Panc1 (cell line): ENCODE measurements at regions not wholly inside any gene's neighbourhood (a gene's known extent, or its start where the extent isn't known, plus 50 kb on each side); places are given as distances from the start of the nearest gene placed in this dataset.

Experiments used
- ATAC-seq: fragments of 200-7000 bp; cut with Tn5 transposase; 2 replicates; pipeline ENCODE4 v1.9.1; 2020; ENCODE audit warnings: mild to moderate bottlenecking, moderate library complexity
- BruUV-seq: library from RNA; stranded (reverse); fragments of 400-500 nt; replicated peaks from 2 replicates; lab custom pipeline; 2021; lab: Mats Ljungman, UMichigan
- CTCF ChIA-PET: fragments of 300-600 bp; sonication (Branson Sonifier 250); formaldehyde crosslinking; loops from one replicate; lab custom pipeline; 2022; ENCODE audit warnings: antibody characterized with exemption; lab: Charles Lee
- POLR2A ChIA-PET: fragments of 300-600 bp; sonication (Branson Sonifier 250); formaldehyde crosslinking; loops from one replicate; lab custom pipeline; 2022; ENCODE audit warnings: antibody characterized with exemption; lab: Charles Lee
- DNase-seq: peaks from one replicate; pipeline ENCODE4 v3.0.0-alpha.2; 2010; ENCODE audit warnings: low read depth, low spot score
- H3K27ac ChIP-seq: 2 replicates; pipeline ENCODE4 v1.5.1; 2011; ENCODE audit warnings: mild to moderate bottlenecking, low read length, inconsistent platforms
- H3K27me3 ChIP-seq: fragments of 200-500 bp; sonication (Bioruptor generic); 2 replicates; pipeline ENCODE4 v1.6.0; 2014; ENCODE audit warnings: low read length, inconsistent platforms; ENCODE audit not compliant: control insufficient read depth, insufficient read depth
- H3K36me3 ChIP-seq: fragments of 200-500 bp; sonication (Bioruptor generic); 2 replicates; pipeline ENCODE4 v1.5.1; 2014; ENCODE audit warnings: inconsistent platforms, mild to moderate bottlenecking, low read length, moderate library complexity; ENCODE audit not compliant: control insufficient read depth, insufficient read depth
- H3K4me1 ChIP-seq: 2 replicates; pipeline ENCODE4 v1.5.1; 2011; ENCODE audit warnings: inconsistent platforms, mild to moderate bottlenecking, low read length, moderate library complexity; ENCODE audit not compliant: control insufficient read depth, insufficient read depth
- H3K4me3 ChIP-seq, 2 experiments: 2 replicates each; pipeline ENCODE4 v1.5.1; 2011 to 2012; ENCODE audit warnings: low read depth in 2 of 2, low read length in 2 of 2, mild to moderate bottlenecking in 2 of 2, inconsistent platforms in 1 of 2, moderate library complexity in 1 of 2
- H3K9me3 ChIP-seq: fragments of 200-500 bp; sonication (Bioruptor generic); 2 replicates; pipeline ENCODE4 v1.5.1; 2014; ENCODE audit warnings: low read depth, mild to moderate bottlenecking, inconsistent platforms, low read length, moderate library complexity; ENCODE audit not compliant: control insufficient read depth, insufficient read depth
- POLR2AphosphoS5 ChIP-seq: IDR thresholded peaks from 2 replicates; pipeline ENCODE4 v1.6.1; 2012; ENCODE audit warnings: mild to moderate bottlenecking, low read depth, low read length, moderate library complexity
- SIN3A ChIP-seq: IDR thresholded peaks from 2 replicates; pipeline ENCODE4 v1.6.1; 2012; ENCODE audit warnings: low read depth, mild to moderate bottlenecking, low read length, moderate library complexity, borderline replicate concordance; ENCODE audit not compliant: insufficient read depth
- TCF7L2 ChIP-seq: IDR thresholded peaks from 2 replicates; pipeline ENCODE4 v1.6.1; 2011; ENCODE audit warnings: mild to moderate bottlenecking, low read depth, low read length, inconsistent platforms
- in situ Hi-C: cut with HindIII; loops from 2 replicates; pipeline ENCODE4 v1.10.0; 2016; ENCODE audit warnings: low sequenced_read_pairs, low pct_unique_long_range_greater_than_20kb
- intact Hi-C: fragments of 100-400 bp; cut with micrococcal nuclease; formaldehyde crosslinking; loops from one replicate; pipeline ENCODE4 v1.10.0; 2022; ENCODE audit not compliant: unreplicated experiment
- TF ChIP-seq, protein P1 (sequence below), 2 experiments: IDR thresholded peaks; 2 replicates each; pipeline ENCODE4 v1.6.1; 2011 to 2012; ENCODE audit warnings: low read depth in 2 of 2, control low read depth in 1 of 2, low read length in 1 of 2, mild to moderate bottlenecking in 1 of 2, moderate library complexity in 1 of 2; ENCODE audit not compliant: insufficient read depth in 1 of 2
- TF ChIP-seq, protein P2 (sequence below): fragments of 450-650 bp; IDR thresholded peaks from 2 replicates; pipeline ENCODE4 v1.5.1; 2017; ENCODE audit warnings: mild to moderate bottlenecking

DNA sequence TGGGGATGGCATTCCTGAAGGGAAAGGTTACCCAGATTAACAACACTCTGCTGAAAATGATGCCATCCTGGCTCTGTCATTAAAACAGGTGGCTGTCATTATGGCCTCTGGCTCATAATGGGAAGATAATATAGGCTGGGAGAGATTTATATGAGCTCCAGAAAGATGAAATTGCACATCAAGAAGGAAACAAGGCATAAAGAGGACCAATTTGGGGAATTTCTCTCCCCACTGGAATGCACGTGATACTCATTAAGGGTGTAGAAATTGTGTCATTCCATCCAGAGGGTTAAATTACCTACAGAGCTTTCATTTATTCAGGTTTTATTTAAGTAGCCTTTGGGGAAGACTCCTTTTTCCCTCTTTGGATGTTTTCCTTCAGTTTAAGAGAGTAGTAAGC, 71.6 kb upstream of the CELF2 start:
- Histone ChIP-seq H3K4me1 (no peaks in the 10 kb centered on the region), H3K36me3 (no peaks in the 10 kb centered on the region), H3K27me3 (no peaks in the 10 kb centered on the region), H3K4me3 (no peak overlapping the region), H3K9me3 (no peaks in the 10 kb centered on the region), H3K27ac (no peak overlapping the region)
- CTCF ChIA-PET, result no interaction called here
- DNase-seq (no peak), ATAC-seq (no peak)
- POLR2A ChIA-PET, result no interaction called here
- in situ Hi-C loops (no loop called here), intact Hi-C loops (no loop called here)
- BruUV-seq, result no TSS peak
- TF ChIP-seq, protein P1, sequence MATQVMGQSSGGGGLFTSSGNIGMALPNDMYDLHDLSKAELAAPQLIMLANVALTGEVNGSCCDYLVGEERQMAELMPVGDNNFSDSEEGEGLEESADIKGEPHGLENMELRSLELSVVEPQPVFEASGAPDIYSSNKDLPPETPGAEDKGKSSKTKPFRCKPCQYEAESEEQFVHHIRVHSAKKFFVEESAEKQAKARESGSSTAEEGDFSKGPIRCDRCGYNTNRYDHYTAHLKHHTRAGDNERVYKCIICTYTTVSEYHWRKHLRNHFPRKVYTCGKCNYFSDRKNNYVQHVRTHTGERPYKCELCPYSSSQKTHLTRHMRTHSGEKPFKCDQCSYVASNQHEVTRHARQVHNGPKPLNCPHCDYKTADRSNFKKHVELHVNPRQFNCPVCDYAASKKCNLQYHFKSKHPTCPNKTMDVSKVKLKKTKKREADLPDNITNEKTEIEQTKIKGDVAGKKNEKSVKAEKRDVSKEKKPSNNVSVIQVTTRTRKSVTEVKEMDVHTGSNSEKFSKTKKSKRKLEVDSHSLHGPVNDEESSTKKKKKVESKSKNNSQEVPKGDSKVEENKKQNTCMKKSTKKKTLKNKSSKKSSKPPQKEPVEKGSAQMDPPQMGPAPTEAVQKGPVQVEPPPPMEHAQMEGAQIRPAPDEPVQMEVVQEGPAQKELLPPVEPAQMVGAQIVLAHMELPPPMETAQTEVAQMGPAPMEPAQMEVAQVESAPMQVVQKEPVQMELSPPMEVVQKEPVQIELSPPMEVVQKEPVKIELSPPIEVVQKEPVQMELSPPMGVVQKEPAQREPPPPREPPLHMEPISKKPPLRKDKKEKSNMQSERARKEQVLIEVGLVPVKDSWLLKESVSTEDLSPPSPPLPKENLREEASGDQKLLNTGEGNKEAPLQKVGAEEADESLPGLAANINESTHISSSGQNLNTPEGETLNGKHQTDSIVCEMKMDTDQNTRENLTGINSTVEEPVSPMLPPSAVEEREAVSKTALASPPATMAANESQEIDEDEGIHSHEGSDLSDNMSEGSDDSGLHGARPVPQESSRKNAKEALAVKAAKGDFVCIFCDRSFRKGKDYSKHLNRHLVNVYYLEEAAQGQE (IDR thresholded peaks at IDR 0.05; ENCODE audit: insufficient read depth in 1 of 2, low read depth in 2 of 2, low read length in 1 of 2), result no peak
- TF ChIP-seq, protein P2, sequence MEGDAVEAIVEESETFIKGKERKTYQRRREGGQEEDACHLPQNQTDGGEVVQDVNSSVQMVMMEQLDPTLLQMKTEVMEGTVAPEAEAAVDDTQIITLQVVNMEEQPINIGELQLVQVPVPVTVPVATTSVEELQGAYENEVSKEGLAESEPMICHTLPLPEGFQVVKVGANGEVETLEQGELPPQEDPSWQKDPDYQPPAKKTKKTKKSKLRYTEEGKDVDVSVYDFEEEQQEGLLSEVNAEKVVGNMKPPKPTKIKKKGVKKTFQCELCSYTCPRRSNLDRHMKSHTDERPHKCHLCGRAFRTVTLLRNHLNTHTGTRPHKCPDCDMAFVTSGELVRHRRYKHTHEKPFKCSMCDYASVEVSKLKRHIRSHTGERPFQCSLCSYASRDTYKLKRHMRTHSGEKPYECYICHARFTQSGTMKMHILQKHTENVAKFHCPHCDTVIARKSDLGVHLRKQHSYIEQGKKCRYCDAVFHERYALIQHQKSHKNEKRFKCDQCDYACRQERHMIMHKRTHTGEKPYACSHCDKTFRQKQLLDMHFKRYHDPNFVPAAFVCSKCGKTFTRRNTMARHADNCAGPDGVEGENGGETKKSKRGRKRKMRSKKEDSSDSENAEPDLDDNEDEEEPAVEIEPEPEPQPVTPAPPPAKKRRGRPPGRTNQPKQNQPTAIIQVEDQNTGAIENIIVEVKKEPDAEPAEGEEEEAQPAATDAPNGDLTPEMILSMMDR, result no peak
- TF ChIP-seq POLR2AphosphoS5, result no peak
- TF ChIP-seq SIN3A, result no peak
- no peak for TF ChIP-seq TCF7L2

DNA sequence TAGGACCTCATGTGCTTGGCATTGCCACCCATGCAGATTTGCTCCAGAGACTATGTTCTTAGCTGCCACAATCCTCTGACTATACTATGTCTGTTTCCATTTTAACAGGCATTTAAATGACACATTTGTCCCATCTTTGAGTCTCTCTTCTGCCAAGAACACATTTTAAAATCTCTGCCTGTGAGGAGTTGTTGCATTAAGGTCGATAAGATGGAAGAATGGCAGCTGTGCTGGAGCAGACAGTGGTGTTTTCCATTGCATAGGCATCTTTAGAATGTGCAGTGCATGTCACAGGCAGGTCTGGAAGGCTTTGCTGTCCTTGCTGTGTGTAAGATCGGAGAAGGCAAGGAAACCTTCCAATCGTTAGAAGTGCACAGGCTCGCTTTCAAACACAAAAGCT, 70.9 kb upstream of the CELF2 start:
- intact Hi-C loops, result no loop called here
- CTCF ChIA-PET, result no interaction called here

DNA sequence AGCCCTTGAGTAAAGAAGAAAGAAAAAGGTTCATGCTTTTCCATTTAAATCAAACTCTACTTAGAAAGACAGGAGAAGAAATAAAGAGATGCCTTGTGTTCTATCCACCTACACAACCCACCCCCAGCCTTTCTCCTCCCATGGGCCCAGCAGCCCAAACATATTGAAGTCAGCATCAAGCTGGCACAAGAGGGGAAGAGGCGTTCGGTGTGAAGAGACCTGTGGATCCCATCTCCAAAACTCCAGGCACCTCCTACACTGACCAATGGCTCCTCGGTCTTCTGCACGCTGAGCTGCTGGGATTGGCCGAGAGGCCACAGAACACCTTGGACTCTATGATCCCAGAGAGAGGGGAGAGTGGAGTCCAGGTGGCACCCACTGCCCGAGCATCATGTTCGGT, 66.0 kb upstream of the CELF2 start:
- H3K27ac ChIP-seq, result no peak overlapping the region
- TF ChIP-seq, protein P1 (IDR thresholded peaks at IDR 0.05; ENCODE audit: insufficient read depth in 1 of 2, low read depth in 2 of 2, low read length in 1 of 2), result no peak
- TF ChIP-seq TCF7L2 (no peak), POLR2AphosphoS5 (no peak)
- TF ChIP-seq, protein P2, result no peak
- ATAC-seq, result no peak
- ChIA-PET CTCF (no interaction called here), POLR2A (no interaction called here)
- no peaks in the 10 kb centered on the region for H3K9me3 ChIP-seq
- no peak for DNase-seq
- intact Hi-C loops (no loop called here), in situ Hi-C loops (no loop called here)
- H3K4me3 ChIP-seq, result no peak overlapping the region
- no peaks in the 10 kb centered on the region for H3K36me3 ChIP-seq
- no peaks in the 10 kb centered on the region for H3K4me1 ChIP-seq
- H3K27me3 ChIP-seq, result no peaks in the 10 kb centered on the region
- BruUV-seq, result no TSS peak

More for the DNA sequence above, 70.9 kb upstream of the CELF2 start:
- POLR2A ChIA-PET, result no interaction called here
- no peak overlapping the region for H3K27ac ChIP-seq
- H3K36me3 ChIP-seq, result no peaks in the 10 kb centered on the region
- in situ Hi-C loops, result no loop called here
- no peaks in the 10 kb centered on the region for H3K4me1 ChIP-seq
- TF ChIP-seq SIN3A (no peak), POLR2AphosphoS5 (no peak), TCF7L2 (no peak)
- no peak overlapping the region for H3K4me3 ChIP-seq
- no peak for ATAC-seq
- no TSS peak for BruUV-seq
- H3K9me3 ChIP-seq, result no peaks in the 10 kb centered on the region
- no peak for DNase-seq
- H3K27me3 ChIP-seq, result no peaks in the 10 kb centered on the region
